HG03108 (cell line): ENCODE measurements at regions not wholly inside any gene's neighbourhood (a gene's known extent, or its start where the extent isn't known, plus 50 kb on each side); places are given as distances from the start of the nearest gene placed in this dataset.
A peak's percentile ranks its signal among the peaks of the same experiment; 100 is the strongest.

Source experiments
- ATAC-seq: cut with Tn5 transposase; IDR thresholded peaks from one replicate; pipeline ENCODE4 v1.9.1; 2021; ENCODE audit warnings: moderate library complexity; ENCODE audit not compliant: unreplicated experiment

DNA sequence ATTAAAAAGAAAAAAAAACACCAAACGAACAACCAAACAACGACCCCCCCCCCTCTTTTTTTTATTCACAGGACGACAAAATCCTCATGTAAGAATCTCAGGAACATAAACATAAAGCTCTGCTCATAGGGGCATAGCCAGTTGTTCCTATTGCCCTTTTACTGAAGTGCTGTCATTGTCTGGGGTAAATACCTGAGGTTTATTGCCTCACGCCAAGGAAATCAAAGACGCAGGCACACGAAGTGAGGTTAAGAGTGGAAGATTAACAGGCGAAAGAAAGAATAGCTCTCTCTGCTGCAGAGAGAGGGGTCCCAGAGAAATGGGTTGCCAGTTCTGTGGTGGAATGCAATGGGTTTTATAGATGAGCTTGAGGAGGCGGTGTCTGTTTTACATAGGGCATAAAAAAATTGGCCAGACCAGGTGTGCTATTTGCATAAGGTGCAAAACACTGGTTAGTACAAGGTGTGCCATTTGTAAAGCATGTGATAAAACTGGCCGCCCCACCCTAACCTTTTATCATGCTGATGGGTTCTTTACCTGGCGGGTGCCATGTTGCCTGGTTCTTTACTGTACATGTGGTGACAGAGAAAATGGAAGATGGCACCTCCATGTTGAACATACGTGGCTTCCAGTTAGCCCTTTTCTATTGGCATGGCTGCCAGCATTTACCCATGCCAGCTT is 257.6 kb upstream of the ZPLD1 start:
- ATAC-seq = no peak

DNA sequence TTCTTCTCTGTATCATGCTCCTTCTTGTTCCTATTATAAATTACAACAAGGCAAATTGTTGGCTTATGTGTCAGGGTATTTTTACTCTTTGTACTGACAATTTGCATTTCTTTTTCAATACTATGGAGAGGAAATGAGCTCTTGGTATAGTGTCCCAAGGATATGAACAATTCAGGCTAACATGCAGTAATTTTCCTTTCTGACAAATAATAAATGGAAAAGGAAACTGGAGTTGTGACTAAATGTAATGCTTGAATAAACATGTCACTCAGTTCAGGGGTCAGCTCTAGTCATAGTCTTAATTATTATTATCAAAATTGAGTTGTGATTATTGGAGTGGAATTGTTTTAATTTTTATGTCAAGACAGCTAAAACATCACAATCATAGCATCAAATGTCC is 256.0 kb upstream of the ZPLD1 start:
- ATAC-seq = no peak

DNA sequence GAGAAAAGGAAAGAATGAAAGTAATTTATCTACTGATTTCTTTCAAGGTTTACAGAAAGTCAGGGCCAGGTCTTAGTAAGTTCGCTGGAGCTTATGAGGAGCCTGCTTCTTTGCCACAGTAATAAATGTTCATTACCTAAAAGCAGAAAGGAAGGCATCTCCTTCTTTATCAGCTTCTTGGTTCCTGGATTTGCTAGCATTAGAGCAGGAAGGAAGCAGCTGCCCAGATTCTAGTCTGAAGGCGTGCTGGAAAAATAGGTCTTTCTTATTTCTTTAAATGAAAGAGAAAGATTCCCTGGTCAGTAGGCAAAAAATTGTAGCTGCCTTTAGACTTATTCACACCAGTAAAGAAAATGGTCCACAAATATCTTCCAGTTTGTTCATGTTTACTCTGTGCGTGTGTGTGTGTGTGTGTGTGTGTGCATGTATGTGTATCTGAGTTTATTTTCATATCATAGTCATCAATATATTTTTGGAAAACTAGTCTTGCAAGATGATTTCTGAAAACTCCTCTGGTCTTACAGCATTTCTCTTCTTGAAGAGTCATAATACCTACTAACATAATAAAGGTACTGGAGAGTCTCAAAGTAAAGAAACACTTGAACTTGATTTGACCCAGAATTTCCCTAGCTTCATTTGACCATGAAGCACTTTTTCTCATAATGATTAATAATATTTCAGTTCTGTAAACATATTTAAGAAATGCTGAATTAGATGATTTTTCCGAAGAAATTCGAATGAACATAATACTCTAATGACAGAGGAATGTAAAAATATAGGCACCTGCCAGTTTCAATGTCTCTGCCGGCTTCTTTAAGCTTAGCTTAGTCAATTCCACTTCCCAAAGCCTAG is 255.3 kb upstream of the ZPLD1 start:
- peak; percentile 50 for ATAC-seq

DNA sequence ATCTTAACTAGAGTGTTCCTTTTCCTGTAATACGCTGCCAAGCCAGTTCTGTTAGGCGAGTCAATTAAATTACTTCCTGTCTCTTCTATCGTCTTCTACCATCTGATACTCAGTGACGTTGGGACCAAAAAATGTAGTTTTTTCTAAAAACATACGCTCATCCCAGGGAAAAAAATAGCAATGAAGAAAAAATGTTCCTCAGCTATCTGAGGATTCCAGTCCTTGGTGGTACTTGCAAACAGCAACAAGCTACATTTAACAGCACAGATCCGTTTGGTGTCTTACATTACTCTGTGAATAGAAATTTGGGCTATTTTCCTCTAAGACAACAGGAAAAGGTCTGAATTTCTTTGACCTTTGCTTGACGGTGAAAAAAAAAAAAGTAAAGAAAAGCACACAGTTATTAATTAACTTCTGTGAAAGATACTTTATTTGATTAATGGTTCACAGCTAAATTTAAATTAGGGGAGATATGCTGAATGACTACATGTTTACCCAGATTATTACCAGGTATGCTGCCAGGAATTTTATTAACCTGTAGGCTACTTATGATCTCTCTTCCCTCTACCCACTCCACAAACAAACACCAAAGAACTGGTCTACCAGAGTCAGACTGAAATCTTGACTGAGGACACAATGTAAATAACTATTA is 254.4 kb upstream of the ZPLD1 start:
- peak; percentile 36 for ATAC-seq

DNA sequence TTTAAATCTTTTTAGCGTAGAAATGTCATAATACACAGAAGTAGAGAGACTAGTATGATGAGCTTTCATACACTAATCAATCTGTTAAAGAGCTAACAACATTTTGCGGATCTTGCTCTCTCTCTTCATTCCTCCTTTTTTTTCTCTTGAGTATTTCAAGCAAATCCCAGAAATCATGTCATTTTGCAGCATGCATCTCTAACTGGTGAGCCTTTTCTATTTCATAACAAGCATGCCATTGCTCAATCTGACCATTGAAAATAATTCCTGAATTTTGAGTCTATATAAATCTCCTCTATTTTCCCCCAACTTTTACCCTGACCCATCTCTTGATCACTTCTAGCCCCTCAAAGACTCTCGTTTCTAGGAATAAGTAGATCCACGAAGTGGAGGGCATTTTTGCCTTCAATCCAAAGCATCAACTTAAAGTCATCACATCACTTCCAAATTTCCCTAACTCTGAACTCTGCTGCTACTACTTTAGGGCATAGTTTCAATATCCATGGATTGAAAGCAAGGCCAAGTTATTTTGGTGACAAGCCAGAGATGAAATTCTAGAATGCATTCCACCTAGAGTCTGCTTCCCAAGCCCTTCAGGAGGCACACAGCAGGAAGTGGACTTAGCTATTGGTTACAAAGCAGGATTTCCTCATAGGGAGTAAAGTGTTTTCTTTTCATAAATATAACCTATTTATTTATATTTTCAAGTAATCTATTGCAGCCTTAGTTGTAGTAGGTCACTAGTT is 253.5 kb upstream of the ZPLD1 start:
- ATAC-seq = no peak

DNA sequence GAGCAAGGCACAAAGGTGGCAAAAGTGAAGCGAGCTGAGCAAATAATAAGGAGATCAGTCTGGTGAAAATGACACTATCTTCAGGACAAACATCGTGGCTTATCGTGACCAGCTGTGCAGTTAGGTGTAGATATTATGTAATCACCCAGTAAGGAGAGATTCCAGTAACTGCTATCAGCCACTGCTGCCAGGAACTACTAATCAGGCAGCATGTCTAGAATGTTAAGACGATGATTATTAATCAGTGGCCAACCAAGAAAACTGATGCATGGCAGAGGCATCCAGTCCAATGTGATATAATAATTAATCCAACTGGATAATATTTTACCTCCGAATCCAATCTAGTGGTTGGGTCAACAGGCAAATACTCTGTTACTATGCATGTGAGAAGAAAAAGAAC is 252.7 kb upstream of the ZPLD1 start:
- ATAC-seq = no peak

DNA sequence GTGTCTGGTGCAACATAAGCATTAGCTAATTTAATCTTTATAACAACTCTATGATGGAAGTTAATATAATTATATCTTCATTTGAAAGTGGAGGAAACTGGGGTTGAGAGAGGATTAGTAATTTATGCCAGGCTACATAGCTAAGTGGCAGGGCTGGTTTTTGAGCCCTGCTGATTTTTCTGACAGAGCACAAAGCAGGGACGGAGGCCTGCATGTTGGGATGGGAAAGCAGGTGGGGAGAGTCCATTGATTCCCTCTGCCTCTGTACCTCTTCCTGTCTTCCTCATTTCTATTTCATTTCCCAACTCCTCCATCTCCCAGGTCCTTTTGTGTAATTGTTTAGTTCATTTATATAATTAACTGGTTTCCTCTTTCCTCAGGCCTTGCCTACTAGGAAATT is 251.6 kb upstream of the ZPLD1 start:
- no peak for ATAC-seq

DNA sequence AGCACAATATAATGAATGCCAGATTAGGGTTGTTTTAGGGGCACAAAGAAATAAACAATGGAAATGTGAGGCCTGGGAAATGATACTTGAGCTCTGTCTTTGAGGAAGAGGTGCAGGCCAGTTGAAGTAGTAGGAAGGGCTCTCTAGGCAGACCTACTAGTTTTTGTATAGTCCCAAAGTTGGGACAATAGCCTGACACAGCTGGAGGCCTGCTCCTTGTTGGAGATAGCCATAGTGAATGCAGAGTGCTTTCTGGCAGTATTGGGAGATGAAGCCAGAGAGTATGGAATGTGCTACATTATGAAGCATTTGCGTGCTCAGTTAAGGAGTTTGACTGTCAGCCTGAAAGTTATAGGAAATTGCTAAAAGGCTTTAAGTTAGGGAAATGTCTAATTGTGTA is 251.2 kb upstream of the ZPLD1 start:
- no peak for ATAC-seq

DNA sequence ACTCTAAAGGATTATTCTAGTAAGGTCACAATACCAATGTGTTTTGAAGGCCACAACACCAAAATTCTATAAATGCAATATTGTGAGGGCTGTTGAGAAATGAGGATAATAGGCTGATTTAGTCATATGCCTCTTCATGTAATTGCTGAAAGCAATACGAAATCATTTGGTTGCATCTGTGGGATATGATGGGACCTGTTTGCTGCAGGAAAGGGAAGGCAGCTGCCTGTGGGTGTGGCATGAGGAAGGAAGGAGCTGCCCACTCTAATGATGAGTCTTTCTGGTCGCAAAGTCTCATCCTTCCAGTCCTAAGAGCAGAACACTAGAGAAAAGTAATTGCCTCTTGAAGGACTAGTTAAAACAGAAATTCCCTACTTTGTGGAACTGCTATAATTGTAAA is 245.3 kb upstream of the ZPLD1 start:
- no peak for ATAC-seq

DNA sequence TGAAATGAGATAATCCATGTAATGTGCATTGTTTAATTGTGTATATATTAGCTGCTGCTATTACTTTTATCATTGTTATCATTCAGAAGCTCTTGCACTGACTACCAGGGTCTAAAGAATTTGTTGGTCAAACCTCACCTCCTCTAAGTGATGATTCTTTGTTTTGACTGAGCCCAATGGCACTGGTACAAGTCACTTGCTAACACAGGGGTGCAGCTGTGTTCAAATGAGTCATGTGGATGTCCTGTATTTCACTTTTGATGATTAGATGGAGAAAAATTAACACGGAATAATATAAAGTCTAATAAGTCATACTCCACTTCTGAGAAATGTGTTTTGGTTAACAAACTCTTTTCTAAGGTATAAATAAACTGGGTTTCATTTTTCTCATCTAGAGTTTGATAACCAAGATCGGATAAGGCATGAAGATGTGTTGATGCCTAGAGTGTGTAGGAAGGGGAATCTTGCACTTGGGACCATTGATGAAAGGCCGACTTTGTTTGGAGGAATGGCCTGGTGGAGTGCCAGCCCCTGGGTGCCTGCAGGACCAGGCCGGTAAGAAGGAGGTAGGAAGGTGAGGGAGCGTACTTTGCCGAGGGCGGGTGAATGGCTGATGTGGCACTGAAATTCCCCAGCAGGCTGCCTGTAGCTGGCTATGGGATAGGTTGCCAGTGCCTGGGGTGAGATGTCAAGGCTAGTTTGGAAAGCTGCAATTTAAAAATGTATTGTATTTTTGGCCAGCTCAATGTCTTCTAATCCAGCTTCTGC is 244.7 kb upstream of the ZPLD1 start:
- no peak for ATAC-seq

DNA sequence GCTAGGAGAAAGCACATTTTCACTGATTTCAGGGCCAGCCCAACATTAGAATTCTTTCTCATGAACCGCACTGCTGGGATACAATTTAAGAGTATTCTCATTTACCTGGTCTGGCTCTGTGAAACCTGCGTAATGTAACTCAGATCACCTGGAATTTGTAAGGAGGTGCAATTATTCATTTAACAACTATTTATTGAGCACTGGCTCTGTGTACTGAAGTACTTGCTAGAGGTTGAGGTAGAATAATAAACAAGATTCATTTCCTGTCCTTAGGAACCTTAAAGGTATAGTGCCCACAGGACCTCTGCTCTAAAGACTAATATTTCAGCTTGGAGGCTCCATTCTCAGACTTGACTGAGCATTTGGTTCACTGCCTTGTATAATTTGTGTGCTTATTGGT is 242.2 kb upstream of the ZPLD1 start:
- ATAC-seq = no peak

DNA sequence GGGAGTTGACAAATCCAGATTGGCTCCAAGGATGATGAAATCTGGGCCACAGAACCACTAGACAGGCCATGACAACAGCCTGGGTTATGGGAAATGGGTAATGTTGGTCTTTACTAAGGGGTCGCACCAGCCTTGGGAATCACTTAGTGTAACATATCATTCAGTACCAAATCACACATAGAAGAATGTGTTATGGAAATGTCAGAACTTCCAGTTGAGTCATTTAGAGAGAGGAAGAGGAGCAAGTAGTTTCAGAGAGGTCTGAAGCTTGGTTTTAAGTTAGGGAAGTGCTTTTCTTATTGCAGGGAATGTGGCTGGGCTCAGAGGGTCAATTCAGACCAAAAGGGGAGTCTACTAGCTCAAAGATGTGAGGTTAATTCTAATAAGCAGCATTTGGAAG is 241.6 kb upstream of the ZPLD1 start:
- no peak for ATAC-seq

DNA sequence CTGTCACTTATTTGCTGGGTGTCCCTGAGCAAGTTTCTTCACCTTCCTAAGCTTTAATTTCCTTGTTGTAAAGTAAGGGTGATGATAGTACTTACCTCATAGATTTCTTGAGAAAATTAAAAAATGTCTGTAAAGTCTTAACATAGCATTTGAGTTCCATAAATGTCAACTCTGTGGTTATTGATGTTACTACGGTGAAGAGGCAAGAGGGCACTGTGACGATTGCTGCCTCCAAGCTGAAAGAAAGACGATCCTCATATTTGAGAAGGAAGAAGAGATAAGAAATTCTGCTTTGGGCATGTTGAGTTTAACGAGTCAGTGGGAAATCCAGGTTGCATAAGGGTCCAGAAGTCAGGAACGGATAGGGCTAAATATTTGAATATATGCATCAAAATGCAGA is 240.8 kb upstream of the ZPLD1 start:
- no peak for ATAC-seq

DNA sequence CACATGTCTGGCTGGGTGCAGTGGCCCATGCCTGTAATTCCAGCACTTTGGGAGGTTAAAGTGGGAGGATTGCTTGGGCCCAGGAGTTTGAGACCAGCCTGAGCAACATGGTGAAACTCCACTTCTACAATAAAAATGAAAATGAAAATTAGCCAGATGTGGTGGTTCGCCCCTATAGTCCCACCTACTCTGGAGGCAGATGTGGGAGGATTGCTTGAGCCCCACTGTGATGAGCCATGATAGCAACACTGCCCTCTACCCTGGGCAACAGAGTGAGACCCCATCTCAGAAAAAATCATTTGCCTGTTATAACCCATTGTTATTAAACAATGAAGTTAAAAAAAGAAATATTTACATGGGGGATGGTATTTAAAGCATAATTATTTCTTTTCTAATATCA is 240.1 kb upstream of the ZPLD1 start:
- ATAC-seq = no peak

DNA sequence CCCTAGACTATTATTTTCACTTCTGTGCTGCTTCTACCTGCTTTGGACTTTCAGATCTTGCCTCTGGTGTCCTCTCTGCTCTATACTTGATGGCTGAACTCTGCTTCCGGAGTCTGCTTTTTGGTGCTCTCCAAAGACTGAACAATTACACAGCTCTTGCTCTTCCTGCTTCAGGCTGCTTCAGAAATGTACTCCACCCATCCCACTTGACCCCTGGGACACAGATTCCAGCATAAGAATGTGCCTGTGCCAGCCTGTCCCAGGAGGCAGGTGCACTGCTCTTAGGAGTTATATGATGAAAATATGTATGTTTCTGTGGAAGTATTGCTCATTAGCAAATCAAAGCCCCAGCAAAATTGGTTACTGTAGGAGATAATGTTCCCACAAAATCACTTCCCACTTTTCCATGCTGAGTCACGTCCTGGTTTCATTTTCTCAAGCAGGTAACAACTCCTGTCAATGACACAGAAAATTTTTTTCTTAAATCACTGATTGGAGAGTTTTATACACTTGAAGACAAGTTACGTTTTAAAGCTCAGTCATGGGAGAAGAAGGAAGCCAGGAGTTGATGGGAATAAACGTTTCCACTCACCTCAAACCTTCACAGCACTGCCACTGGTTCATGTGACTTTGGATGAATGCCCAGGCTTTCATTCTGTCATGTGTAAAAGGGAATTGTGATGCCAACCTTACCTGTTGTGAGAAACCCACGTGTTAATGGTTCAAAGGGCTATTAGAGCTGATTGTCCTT is 239.4 kb upstream of the ZPLD1 start:
- ATAC-seq = no peak

DNA sequence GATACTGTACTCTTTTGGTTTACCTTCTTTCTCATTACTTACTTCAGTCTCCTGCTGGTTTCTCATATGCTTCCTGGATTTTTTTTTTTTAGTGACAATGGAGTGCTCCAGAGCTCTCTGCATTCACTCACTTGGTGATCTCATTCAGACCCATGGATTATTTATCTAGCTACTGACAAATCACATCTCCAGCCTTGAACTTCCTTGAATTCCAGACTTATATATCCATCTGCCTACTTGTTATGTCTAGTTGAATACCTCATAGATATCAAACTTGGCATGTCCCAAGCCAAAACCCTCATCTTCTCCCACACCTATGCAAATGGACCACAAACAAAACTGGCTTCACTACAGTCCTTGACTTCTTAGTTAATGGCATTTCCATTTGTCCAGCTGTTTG is 234.7 kb upstream of the ZPLD1 start:
- no peak for ATAC-seq

DNA sequence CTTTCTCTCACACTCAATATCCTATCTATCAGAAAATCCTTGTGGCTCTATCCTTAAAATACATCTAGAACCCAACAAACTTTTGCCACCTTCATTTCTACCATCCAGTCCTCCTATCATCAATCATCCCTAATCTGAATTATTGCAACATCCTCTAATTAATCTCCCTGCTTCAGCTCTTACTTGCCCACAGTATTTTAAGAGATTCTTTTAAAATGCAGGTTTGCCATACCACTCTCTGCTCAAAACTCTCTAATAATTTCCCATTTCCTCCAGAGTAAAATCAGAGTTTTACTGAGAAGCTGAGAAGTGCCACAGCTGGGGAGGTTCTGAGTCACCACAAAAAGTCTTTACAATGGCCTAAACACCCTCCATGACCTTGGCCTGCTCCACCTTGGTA is 234.3 kb upstream of the ZPLD1 start:
- ATAC-seq = no peak

DNA sequence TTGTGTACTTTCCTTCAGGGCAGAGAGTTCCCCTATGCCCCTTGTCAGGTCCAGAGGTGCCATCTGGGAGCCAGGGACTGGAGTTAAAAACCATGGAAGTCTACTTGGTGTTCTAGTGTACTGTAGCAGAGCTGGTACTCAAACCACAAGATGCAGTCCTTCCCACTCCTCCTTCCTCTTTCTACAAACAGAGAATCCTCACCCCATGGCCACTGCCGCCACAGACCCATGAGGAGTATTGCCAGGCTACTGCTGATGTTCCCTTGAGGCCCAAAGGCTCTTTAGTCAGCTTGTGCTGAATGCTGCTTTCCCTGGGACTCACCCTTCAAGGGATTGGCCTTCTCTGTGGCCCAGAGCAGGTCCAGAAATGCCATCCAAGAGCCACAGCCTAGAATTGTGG is 229.2 kb upstream of the ZPLD1 start:
- ATAC-seq = no peak

DNA sequence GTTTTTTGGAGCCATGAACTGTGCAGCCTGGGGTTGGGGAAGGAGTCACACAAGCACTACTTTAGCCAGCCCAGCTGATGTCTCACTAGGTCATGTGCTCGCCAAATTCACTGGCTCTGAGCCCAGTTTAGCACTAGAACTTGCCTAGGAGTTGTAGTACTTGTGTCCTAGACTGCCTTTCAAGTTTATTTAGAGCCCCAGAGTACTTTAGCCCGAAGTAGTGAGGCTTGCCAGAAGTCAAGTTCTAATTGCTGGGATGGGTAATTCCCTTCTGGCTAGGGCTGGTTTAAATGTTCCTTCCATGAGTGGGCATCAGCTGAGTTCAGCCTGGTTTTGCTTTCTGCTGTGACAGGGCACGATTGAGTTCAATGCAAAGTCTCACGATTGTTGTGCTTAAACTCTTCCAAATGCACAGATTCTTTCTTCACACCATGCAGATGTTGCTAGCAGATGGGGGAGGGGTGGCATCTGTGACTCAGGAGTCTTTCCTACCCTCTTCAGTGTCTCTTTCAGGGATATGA is 228.2 kb upstream of the ZPLD1 start:
- no peak for ATAC-seq

DNA sequence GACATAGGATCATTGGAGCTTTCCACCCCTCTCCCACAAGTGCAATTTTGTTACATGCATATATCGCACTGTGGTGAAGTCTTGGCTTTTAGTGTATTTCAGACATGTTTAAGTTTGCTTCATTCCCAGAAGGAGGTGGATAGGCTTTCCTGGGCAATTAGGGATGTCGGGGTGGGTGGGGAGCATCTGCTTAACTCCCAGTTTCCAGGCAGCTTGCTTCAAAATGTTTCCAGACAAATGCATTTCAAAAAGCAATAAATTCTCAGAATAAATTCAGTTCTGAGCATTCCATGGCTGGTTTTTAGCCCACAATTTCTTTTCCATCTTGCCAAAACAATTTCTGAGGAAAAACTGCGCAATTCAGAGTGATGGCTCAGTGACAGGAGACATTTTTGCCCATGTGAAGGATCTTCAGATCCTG is 227.7 kb upstream of the ZPLD1 start:
- ATAC-seq = no peak
